ENCODE measurements at regions not wholly inside any gene's neighbourhood (a gene's known extent, or its start where the extent isn't known, plus 50 kb on each side); places are given as distances from the start of the nearest gene placed in this dataset.

DNA sequence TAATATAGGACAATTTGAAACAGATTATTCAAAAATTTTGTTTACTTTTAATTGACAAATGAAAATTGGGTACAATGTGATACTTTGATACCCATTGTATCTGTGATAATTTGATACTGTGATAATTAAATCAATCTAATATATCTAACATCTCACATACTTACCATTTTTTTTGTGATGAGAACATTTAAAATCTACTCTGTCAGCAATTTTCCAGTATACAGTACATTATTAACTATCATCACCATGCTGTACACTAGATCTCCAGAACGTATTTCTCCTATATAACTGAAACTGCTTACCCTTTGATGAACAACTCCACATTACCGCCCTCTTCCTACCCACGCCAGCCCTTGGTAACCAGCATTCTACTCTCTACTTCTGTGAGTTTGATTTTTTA is 139.7 kb upstream of the TFPI start:
- TF ChIP-seq, protein P1, sequence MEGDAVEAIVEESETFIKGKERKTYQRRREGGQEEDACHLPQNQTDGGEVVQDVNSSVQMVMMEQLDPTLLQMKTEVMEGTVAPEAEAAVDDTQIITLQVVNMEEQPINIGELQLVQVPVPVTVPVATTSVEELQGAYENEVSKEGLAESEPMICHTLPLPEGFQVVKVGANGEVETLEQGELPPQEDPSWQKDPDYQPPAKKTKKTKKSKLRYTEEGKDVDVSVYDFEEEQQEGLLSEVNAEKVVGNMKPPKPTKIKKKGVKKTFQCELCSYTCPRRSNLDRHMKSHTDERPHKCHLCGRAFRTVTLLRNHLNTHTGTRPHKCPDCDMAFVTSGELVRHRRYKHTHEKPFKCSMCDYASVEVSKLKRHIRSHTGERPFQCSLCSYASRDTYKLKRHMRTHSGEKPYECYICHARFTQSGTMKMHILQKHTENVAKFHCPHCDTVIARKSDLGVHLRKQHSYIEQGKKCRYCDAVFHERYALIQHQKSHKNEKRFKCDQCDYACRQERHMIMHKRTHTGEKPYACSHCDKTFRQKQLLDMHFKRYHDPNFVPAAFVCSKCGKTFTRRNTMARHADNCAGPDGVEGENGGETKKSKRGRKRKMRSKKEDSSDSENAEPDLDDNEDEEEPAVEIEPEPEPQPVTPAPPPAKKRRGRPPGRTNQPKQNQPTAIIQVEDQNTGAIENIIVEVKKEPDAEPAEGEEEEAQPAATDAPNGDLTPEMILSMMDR (IDR thresholded peaks at IDR 0.05 in 4 of 5, conservative IDR thresholded peaks at IDR 0.05 in 1 of 5): no peak
- no peak for TF ChIP-seq POLR2A (IDR thresholded peaks at IDR 0.05)

Data from gastrocnemius medialis (tissue), 4 donors.